ENCODE measurements at regions not wholly inside any gene's neighbourhood (a gene's known extent, or its start where the extent isn't known, plus 50 kb on each side); places are given as distances from the start of the nearest gene placed in this dataset.
"Not testable (repeated sequence)": the region's sequence is repeated elsewhere in the genome, so short reads cannot be mapped to it uniquely, and the experiment has no call there.

DNA sequence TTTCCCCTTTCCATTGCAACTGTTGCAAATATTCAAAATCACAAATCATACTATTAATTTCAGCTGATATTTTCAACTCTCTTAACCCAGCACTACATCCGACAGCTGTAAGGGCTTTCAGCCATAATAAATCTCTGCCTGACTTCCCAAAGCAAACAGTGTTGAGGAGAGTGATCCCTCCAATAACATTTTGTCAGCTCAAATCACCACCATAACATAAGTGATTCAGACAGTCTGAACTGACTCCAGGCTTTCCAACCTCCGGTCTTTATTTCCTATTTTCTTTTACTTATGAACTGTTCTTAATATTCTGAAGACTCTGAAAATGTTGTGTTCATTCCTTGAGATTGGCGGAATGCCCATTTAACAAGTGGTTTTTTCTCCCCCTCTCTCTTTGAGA lies 1085.9 kb downstream of the GATA3 start:
- H3K4me3 ChIP-seq (replicated peaks; ENCODE audit: insufficient read depth, low read length), result no peak overlapping the region
- H3K27ac ChIP-seq (replicated peaks), result no peak overlapping the region
- DNase-seq (ENCODE audit: low read depth in 1 of 2, low spot score in 1 of 2), result no peak
- H3K27me3 ChIP-seq (ENCODE audit: insufficient read depth, poor library complexity, severe bottlenecking), result no peaks in the 10 kb centered on the region
- no peak for TF ChIP-seq CTCF (IDR thresholded peaks at IDR 0.05; ENCODE audit: insufficient read depth, low read length)
- no peak for TF ChIP-seq SPI1 (IDR thresholded peaks at IDR 0.05; ENCODE audit: borderline replicate concordance, low read depth)
- TF ChIP-seq POLR2AphosphoS5 (IDR thresholded peaks at IDR 0.05; ENCODE audit: low read depth), result no peak
- TF ChIP-seq, protein P1, sequence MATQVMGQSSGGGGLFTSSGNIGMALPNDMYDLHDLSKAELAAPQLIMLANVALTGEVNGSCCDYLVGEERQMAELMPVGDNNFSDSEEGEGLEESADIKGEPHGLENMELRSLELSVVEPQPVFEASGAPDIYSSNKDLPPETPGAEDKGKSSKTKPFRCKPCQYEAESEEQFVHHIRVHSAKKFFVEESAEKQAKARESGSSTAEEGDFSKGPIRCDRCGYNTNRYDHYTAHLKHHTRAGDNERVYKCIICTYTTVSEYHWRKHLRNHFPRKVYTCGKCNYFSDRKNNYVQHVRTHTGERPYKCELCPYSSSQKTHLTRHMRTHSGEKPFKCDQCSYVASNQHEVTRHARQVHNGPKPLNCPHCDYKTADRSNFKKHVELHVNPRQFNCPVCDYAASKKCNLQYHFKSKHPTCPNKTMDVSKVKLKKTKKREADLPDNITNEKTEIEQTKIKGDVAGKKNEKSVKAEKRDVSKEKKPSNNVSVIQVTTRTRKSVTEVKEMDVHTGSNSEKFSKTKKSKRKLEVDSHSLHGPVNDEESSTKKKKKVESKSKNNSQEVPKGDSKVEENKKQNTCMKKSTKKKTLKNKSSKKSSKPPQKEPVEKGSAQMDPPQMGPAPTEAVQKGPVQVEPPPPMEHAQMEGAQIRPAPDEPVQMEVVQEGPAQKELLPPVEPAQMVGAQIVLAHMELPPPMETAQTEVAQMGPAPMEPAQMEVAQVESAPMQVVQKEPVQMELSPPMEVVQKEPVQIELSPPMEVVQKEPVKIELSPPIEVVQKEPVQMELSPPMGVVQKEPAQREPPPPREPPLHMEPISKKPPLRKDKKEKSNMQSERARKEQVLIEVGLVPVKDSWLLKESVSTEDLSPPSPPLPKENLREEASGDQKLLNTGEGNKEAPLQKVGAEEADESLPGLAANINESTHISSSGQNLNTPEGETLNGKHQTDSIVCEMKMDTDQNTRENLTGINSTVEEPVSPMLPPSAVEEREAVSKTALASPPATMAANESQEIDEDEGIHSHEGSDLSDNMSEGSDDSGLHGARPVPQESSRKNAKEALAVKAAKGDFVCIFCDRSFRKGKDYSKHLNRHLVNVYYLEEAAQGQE (IDR thresholded peaks at IDR 0.05; ENCODE audit: insufficient replicate concordance, low read depth), result no peak
- TF ChIP-seq GABPA (IDR thresholded peaks at IDR 0.05; ENCODE audit: low read depth), result no peak

GRCh38 chr10:9147475-9147874 lies 1093.0 kb downstream of the GATA3 start:
- TF ChIP-seq, protein P1 (IDR thresholded peaks at IDR 0.05; ENCODE audit: insufficient replicate concordance, low read depth), result no peak
- TF ChIP-seq SPI1 (IDR thresholded peaks at IDR 0.05; ENCODE audit: borderline replicate concordance, low read depth) (no peak), GABPA (IDR thresholded peaks at IDR 0.05; ENCODE audit: low read depth) (no peak), POLR2AphosphoS5 (IDR thresholded peaks at IDR 0.05; ENCODE audit: low read depth) (no peak), CTCF (IDR thresholded peaks at IDR 0.05; ENCODE audit: insufficient read depth, low read length) (no peak)
- Histone ChIP-seq H3K27me3 (ENCODE audit: insufficient read depth, poor library complexity, severe bottlenecking) (no peaks in the 10 kb centered on the region), H3K27ac (replicated peaks) (no peak overlapping the region), H3K4me3 (replicated peaks; ENCODE audit: insufficient read depth, low read length) (no peak overlapping the region)
- DNase-seq (ENCODE audit: low read depth in 1 of 2, low spot score in 1 of 2), result no peak

- Histone ChIP-seq H3K27me3 (ENCODE audit: insufficient read depth, poor library complexity, severe bottlenecking) (no peaks in the 10 kb centered on the region), H3K4me3 (replicated peaks; ENCODE audit: insufficient read depth, low read length) (no peak overlapping the region), H3K27ac (replicated peaks) (no peak overlapping the region)
- TF ChIP-seq GABPA (IDR thresholded peaks at IDR 0.05; ENCODE audit: low read depth) (no peak), SPI1 (IDR thresholded peaks at IDR 0.05; ENCODE audit: borderline replicate concordance, low read depth) (no peak), CTCF (IDR thresholded peaks at IDR 0.05; ENCODE audit: insufficient read depth, low read length) (no peak), POLR2AphosphoS5 (IDR thresholded peaks at IDR 0.05; ENCODE audit: low read depth) (no peak)
- TF ChIP-seq, protein P1 (IDR thresholded peaks at IDR 0.05; ENCODE audit: insufficient replicate concordance, low read depth), result no peak
- no peak for DNase-seq (ENCODE audit: low read depth in 1 of 2, low spot score in 1 of 2)
Observed at GRCh38 chr10:9149134-9149533, 1094.6 kb downstream of the GATA3 start.

- not testable (repeated sequence) for H3K27ac ChIP-seq (replicated peaks); H3K4me3 ChIP-seq (replicated peaks; ENCODE audit: insufficient read depth, low read length); H3K27me3 ChIP-seq (ENCODE audit: insufficient read depth, poor library complexity, severe bottlenecking); DNase-seq (ENCODE audit: low read depth in 1 of 2, low spot score in 1 of 2)
Observed at GRCh38 chr10:9153057-9153456, 1098.6 kb downstream of the GATA3 start.

All from HL-60 (cell line).